GM12878 (cell line): ENCODE measurements at regions not wholly inside any gene's neighbourhood (a gene's known extent, or its start where the extent isn't known, plus 50 kb on each side); places are given as distances from the start of the nearest gene placed in this dataset.
A peak's percentile ranks its signal among the peaks of the same experiment; 100 is the strongest.

Experiments
- BRCA1 ChIP-seq: IDR thresholded peaks from 2 replicates; pipeline ENCODE4 v1.6.1; 2011; ENCODE audit warnings: low read depth, low read length, improper control_type of control experiment
- CREB1 ChIP-seq: IDR thresholded peaks from 2 replicates; pipeline ENCODE4 v1.6.1; 2012; ENCODE audit warnings: low read depth, mild to moderate bottlenecking, inconsistent platforms
- CREM ChIP-seq: IDR thresholded peaks from 2 replicates; pipeline ENCODE4 v1.6.1; 2014; ENCODE audit warnings: antibody characterized with exemption, low read depth
- ESRRA ChIP-seq: IDR thresholded peaks from 2 replicates; pipeline ENCODE4 v1.6.1; 2012; ENCODE audit warnings: mild to moderate bottlenecking, low read length, improper control_type of control experiment
- FOXK2 ChIP-seq: fragments of 450-650 bp; IDR thresholded peaks from 2 replicates; pipeline ENCODE4 v1.6.1; 2017; ENCODE audit warnings: mild to moderate bottlenecking, moderate library complexity
- FOXM1 ChIP-seq: IDR thresholded peaks from 2 replicates; pipeline ENCODE4 v1.6.1; 2012; ENCODE audit warnings: low read depth, mild to moderate bottlenecking, inconsistent platforms, low read length, moderate library complexity
- HDAC2 ChIP-seq: fragments of 200-600 bp; sonication (generic); IDR thresholded peaks from 2 replicates; pipeline ENCODE4 v1.6.1; 2017
- KDM1A ChIP-seq: fragments of 200-600 bp; sonication (generic); IDR thresholded peaks from 2 replicates; pipeline ENCODE4 v1.6.1; 2016; ENCODE audit warnings: borderline replicate concordance
- MEF2A ChIP-seq: IDR thresholded peaks from 2 replicates; pipeline ENCODE4 v1.6.1; 2011; ENCODE audit warnings: low read depth, mild to moderate bottlenecking, low read length, moderate library complexity; ENCODE audit not compliant: insufficient read depth
- MTA3 ChIP-seq: IDR thresholded peaks from 2 replicates; pipeline ENCODE4 v1.6.1; 2012; ENCODE audit warnings: low read length, inconsistent platforms, borderline replicate concordance
- NBN ChIP-seq: fragments of 450-650 bp; IDR thresholded peaks from 2 replicates; pipeline ENCODE4 v1.6.1; 2016
- PAX5 ChIP-seq: IDR thresholded peaks from 2 replicates; pipeline ENCODE4 v1.6.1; 2011; ENCODE audit warnings: low read depth, low read length, borderline replicate concordance
- PML ChIP-seq: IDR thresholded peaks from 2 replicates; pipeline ENCODE4 v1.6.1; 2012; ENCODE audit warnings: low read length, inconsistent platforms
- RAD21 ChIP-seq: IDR thresholded peaks from 2 replicates; pipeline ENCODE4 v1.6.1; 2011; ENCODE audit warnings: mild to moderate bottlenecking, low read depth, low read length, moderate library complexity; ENCODE audit not compliant: insufficient read depth
- SMAD1 ChIP-seq: fragments of 450-650 bp; IDR thresholded peaks from 2 replicates; pipeline ENCODE4 v1.6.1; 2018; ENCODE audit warnings: mild to moderate bottlenecking, low read depth; ENCODE audit not compliant: partially characterized antibody
- SUPT20H ChIP-seq: IDR thresholded peaks from 2 replicates; pipeline ENCODE4 v1.6.1; 2011; ENCODE audit warnings: low read depth, mild to moderate bottlenecking, low read length, moderate library complexity, borderline replicate concordance; ENCODE audit not compliant: control insufficient read depth
- TAF1 ChIP-seq: IDR thresholded peaks from 2 replicates; pipeline ENCODE4 v1.6.1; 2011; ENCODE audit warnings: mild to moderate bottlenecking, low read depth, low read length, borderline replicate concordance
- TCF7 ChIP-seq: IDR thresholded peaks from 2 replicates; pipeline ENCODE4 v1.6.1; 2014; ENCODE audit warnings: antibody characterized with exemption, borderline replicate concordance
- ZNF274 ChIP-seq: IDR thresholded peaks from one replicate; pipeline ENCODE4 v1.8.0; 2011; ENCODE audit not compliant: insufficient read length, insufficient read depth
- TF ChIP-seq, protein P1 (sequence below): fragments of 450-650 bp; IDR thresholded peaks from 2 replicates; pipeline ENCODE4 v1.6.1; 2017; ENCODE audit warnings: mild to moderate bottlenecking
- TF ChIP-seq, protein P2 (sequence below): fragments of 450-650 bp; IDR thresholded peaks from 2 replicates; pipeline ENCODE4 v1.6.1; 2017; ENCODE audit warnings: mild to moderate bottlenecking, low read depth, inconsistent platforms; ENCODE audit not compliant: poor library complexity, severe bottlenecking
- TF ChIP-seq, protein P3 (sequence below): IDR thresholded peaks from 2 replicates; pipeline ENCODE4 v1.6.1; 2012; ENCODE audit warnings: low read length, inconsistent platforms
- TF ChIP-seq, protein P4 (sequence below): IDR thresholded peaks from 2 replicates; pipeline ENCODE4 v1.6.1; 2011; ENCODE audit warnings: low read depth, low read length, improper control_type of control experiment, borderline replicate concordance
- TF ChIP-seq, protein P5 (sequence below): fragments of 450-650 bp; IDR thresholded peaks from 2 replicates; pipeline ENCODE4 v1.6.1; 2017; ENCODE audit warnings: low read depth, mild to moderate bottlenecking, moderate library complexity

DNA sequence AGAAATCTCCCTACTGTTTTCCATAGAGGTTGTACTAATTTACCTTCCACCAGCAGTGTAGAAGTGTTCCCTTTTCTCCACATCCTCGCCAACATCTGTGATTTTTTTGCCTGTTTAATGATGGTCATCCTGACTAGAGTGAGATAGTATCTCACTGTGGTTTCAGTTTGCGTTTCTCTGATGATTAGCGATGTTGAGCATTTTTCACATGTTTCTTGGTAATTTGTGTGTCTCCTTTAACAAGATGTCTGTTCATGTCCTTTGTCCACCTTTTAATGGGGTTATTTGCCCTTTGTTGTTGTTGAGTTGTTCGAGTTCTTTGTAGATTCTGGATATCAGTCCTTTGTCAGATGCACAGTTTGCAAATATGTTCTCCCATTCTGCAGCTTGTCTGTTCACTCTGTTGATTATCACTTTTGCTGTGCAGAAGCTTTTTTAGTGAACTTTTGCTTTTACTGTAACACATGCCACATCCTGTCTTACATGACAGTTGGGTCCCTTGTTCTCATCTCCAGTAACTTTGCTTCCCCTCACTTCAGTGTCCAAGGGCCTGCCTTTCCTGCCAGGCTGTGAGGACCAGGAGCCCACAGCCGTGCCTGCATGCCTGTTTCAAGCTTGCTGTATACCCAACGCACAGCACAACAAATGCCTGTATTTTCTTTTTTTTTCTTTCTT is 64.9 kb downstream of the SPRING1 start (continued):
- TF ChIP-seq TCF7 (peak; percentile 24; the same call in 1 of the 2 replicates), CREB1 (0 out of 2 replicates have a peak, but pooled peaks have one; percentile 8), SUPT20H (no peak), SMAD1 (no peak), ZNF274 (no peak), ESRRA (no peak), CREM (peak; percentile 40; the same call in 1 of the 2 replicates), MTA3 (0 out of 2 replicates have a peak, but pooled peaks have one; percentile 30), BRCA1 (no peak), HDAC2 (no peak), KDM1A (no peak), PAX5 (peak; percentile 50; the same call in 1 of the 2 replicates), FOXK2 (no peak), MEF2A (peak; percentile 46; the same call in 1 of the 2 replicates), TAF1 (peak; percentile 28; the same call in 1 of the 2 replicates), FOXM1 (peak; percentile 62), PML (peak; percentile 68; the same call in 1 of the 2 replicates), RAD21 (no peak), NBN (0 out of 2 replicates have a peak, but pooled peaks have one; percentile 23)
- TF ChIP-seq, protein P1, sequence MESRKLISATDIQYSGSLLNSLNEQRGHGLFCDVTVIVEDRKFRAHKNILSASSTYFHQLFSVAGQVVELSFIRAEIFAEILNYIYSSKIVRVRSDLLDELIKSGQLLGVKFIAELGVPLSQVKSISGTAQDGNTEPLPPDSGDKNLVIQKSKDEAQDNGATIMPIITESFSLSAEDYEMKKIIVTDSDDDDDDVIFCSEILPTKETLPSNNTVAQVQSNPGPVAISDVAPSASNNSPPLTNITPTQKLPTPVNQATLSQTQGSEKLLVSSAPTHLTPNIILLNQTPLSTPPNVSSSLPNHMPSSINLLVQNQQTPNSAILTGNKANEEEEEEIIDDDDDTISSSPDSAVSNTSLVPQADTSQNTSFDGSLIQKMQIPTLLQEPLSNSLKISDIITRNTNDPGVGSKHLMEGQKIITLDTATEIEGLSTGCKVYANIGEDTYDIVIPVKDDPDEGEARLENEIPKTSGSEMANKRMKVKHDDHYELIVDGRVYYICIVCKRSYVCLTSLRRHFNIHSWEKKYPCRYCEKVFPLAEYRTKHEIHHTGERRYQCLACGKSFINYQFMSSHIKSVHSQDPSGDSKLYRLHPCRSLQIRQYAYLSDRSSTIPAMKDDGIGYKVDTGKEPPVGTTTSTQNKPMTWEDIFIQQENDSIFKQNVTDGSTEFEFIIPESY, result no peak
- TF ChIP-seq, protein P2, sequence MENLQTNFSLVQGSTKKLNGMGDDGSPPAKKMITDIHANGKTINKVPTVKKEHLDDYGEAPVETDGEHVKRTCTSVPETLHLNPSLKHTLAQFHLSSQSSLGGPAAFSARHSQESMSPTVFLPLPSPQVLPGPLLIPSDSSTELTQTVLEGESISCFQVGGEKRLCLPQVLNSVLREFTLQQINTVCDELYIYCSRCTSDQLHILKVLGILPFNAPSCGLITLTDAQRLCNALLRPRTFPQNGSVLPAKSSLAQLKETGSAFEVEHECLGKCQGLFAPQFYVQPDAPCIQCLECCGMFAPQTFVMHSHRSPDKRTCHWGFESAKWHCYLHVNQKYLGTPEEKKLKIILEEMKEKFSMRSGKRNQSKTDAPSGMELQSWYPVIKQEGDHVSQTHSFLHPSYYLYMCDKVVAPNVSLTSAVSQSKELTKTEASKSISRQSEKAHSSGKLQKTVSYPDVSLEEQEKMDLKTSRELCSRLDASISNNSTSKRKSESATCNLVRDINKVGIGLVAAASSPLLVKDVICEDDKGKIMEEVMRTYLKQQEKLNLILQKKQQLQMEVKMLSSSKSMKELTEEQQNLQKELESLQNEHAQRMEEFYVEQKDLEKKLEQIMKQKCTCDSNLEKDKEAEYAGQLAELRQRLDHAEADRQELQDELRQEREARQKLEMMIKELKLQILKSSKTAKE, result no peak
- TF ChIP-seq, protein P3, sequence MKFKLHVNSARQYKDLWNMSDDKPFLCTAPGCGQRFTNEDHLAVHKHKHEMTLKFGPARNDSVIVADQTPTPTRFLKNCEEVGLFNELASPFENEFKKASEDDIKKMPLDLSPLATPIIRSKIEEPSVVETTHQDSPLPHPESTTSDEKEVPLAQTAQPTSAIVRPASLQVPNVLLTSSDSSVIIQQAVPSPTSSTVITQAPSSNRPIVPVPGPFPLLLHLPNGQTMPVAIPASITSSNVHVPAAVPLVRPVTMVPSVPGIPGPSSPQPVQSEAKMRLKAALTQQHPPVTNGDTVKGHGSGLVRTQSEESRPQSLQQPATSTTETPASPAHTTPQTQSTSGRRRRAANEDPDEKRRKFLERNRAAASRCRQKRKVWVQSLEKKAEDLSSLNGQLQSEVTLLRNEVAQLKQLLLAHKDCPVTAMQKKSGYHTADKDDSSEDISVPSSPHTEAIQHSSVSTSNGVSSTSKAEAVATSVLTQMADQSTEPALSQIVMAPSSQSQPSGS, result 0 out of 2 replicates have a peak, but pooled peaks have one; percentile 30
- TF ChIP-seq, protein P4, sequence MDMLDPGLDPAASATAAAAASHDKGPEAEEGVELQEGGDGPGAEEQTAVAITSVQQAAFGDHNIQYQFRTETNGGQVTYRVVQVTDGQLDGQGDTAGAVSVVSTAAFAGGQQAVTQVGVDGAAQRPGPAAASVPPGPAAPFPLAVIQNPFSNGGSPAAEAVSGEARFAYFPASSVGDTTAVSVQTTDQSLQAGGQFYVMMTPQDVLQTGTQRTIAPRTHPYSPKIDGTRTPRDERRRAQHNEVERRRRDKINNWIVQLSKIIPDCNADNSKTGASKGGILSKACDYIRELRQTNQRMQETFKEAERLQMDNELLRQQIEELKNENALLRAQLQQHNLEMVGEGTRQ, result no peak
- TF ChIP-seq, protein P5, sequence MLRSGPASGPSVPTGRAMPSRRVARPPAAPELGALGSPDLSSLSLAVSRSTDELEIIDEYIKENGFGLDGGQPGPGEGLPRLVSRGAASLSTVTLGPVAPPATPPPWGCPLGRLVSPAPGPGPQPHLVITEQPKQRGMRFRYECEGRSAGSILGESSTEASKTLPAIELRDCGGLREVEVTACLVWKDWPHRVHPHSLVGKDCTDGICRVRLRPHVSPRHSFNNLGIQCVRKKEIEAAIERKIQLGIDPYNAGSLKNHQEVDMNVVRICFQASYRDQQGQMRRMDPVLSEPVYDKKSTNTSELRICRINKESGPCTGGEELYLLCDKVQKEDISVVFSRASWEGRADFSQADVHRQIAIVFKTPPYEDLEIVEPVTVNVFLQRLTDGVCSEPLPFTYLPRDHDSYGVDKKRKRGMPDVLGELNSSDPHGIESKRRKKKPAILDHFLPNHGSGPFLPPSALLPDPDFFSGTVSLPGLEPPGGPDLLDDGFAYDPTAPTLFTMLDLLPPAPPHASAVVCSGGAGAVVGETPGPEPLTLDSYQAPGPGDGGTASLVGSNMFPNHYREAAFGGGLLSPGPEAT, result no peak
- TF ChIP-seq, all 136 proteins: peak for 26
